ENCODE measurements at regions not wholly inside any gene's neighbourhood (a gene's known extent, or its start where the extent isn't known, plus 50 kb on each side); places are given as distances from the start of the nearest gene placed in this dataset.

DNA sequence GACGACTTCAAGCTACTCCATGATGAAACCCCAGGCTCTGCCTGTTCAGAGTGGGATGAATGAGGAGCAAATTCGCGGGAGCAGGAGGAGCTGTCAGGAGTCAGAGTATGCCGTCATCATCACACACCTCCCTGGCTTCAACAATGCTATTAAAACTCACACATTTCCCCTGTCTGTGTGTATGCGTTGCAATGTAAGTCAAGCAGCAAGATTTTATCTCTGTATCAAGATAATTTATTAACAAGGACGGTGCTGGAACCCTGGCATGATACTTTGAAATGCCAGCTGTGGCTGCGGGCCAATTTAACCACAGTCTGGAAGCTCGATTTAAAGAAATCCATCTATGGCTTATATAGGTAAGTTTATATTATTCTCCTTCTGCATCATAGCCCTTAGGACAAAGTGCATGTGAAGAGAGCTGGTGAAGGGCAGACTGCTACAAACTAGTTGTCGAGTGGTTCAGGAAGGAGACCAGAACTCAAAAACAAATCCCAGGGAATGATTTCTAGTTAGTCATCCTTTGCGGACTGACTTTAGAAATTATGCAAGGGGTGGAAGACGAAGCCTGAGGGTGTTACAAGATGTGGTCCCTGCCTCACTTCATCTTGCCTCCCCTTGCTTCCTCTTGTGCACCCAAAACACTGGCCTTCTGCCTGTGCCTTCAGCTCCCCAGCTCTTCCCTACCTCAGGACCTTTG, 486.5 kb downstream of the COG6 start:
- H3K4me3 ChIP-seq (ENCODE audit: low read depth, low read length), result no peak overlapping the region
- TF ChIP-seq, protein P1, sequence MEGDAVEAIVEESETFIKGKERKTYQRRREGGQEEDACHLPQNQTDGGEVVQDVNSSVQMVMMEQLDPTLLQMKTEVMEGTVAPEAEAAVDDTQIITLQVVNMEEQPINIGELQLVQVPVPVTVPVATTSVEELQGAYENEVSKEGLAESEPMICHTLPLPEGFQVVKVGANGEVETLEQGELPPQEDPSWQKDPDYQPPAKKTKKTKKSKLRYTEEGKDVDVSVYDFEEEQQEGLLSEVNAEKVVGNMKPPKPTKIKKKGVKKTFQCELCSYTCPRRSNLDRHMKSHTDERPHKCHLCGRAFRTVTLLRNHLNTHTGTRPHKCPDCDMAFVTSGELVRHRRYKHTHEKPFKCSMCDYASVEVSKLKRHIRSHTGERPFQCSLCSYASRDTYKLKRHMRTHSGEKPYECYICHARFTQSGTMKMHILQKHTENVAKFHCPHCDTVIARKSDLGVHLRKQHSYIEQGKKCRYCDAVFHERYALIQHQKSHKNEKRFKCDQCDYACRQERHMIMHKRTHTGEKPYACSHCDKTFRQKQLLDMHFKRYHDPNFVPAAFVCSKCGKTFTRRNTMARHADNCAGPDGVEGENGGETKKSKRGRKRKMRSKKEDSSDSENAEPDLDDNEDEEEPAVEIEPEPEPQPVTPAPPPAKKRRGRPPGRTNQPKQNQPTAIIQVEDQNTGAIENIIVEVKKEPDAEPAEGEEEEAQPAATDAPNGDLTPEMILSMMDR (conservative IDR thresholded peaks at IDR 0.05; ENCODE audit: low read depth, low read length), result no peak
- DNase-seq (ENCODE audit: low read depth), result no peak

DNA sequence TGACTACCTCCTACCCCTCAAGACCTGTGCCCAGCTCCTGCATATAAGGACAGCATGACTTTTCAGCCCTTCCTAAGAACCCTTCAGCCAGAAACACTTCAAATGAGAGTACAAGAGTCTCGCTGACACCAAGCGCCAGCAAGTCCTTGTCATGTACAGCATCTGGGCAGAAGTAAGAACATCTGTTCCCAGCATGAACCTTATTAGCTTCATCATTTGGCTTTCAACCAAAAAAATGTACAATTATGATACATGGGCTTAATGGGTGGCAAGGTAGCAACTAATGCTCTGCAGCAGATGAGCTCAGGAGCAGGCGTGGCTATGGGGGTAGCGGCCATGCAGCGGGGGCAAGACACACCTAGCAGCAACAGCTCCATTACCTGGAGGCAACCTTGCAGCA, 487.6 kb downstream of the COG6 start:
- DNase-seq (ENCODE audit: low read depth), result no peak
- TF ChIP-seq, protein P1 (conservative IDR thresholded peaks at IDR 0.05; ENCODE audit: low read depth, low read length), result no peak
- no peak overlapping the region for H3K4me3 ChIP-seq (ENCODE audit: low read depth, low read length)

- DNase-seq (ENCODE audit: low read depth), result no peak
- TF ChIP-seq, protein P1 (conservative IDR thresholded peaks at IDR 0.05; ENCODE audit: low read depth, low read length), result no peak
Observed at GRCh38 chr13:40143559-40143958, 488.1 kb downstream of the COG6 start.

GRCh38 chr13:40145139-40145538, 489.7 kb downstream of the COG6 start:
- TF ChIP-seq, protein P1 (conservative IDR thresholded peaks at IDR 0.05; ENCODE audit: low read depth, low read length), result no peak
- DNase-seq (ENCODE audit: low read depth), result no peak
- no peak overlapping the region for H3K4me3 ChIP-seq (ENCODE audit: low read depth, low read length)

More at GRCh38 chr13:40143559-40143958, 488.1 kb downstream of the COG6 start:
- H3K4me3 ChIP-seq (ENCODE audit: low read depth, low read length), result no peak overlapping the region

- TF ChIP-seq, protein P1 (conservative IDR thresholded peaks at IDR 0.05; ENCODE audit: low read depth, low read length), result no peak
- H3K4me3 ChIP-seq (ENCODE audit: low read depth, low read length), result no peak overlapping the region
- no peak for DNase-seq (ENCODE audit: low read depth)
Observed at GRCh38 chr13:40146063-40146462, 490.6 kb downstream of the COG6 start.

GRCh38 chr13:40146611-40147117, 491.2 kb downstream of the COG6 start:
- TF ChIP-seq, protein P1 (conservative IDR thresholded peaks at IDR 0.05; ENCODE audit: low read depth, low read length), result no peak
- no peak overlapping the region for H3K4me3 ChIP-seq (ENCODE audit: low read depth, low read length)
- no peak for DNase-seq (ENCODE audit: low read depth)

GRCh38 chr13:40148101-40148500, 492.6 kb downstream of the COG6 start:
- peak; percentile 48 for DNase-seq (ENCODE audit: low read depth)
- TF ChIP-seq, protein P1 (conservative IDR thresholded peaks at IDR 0.05; ENCODE audit: low read depth, low read length), result no peak
- no peak overlapping the region for H3K4me3 ChIP-seq (ENCODE audit: low read depth, low read length)

Measured in choroid plexus epithelial cell (primary cell).